AG10803 (cell line): ENCODE measurements at regions not wholly inside any gene's neighbourhood (a gene's known extent, or its start where the extent isn't known, plus 50 kb on each side); places are given as distances from the start of the nearest gene placed in this dataset.
"Not testable (repeated sequence)": the region's sequence is repeated elsewhere in the genome, so short reads cannot be mapped to it uniquely, and the experiment has no call there.

Source experiments
- DNase-seq: peaks from one replicate; pipeline ENCODE4 v3.0.0; 2010; ENCODE audit warnings: low read depth
- H3K4me3 ChIP-seq: 2 replicates; pipeline ENCODE4 v1.5.1; 2011; ENCODE audit warnings: mild to moderate bottlenecking, low read length, control low read depth
- CTCF ChIP-seq: conservative IDR thresholded peaks from 2 replicates; pipeline ENCODE4 v1.5.1; 2011; ENCODE audit warnings: mild to moderate bottlenecking, low read length, control low read depth, inconsistent platforms

DNA sequence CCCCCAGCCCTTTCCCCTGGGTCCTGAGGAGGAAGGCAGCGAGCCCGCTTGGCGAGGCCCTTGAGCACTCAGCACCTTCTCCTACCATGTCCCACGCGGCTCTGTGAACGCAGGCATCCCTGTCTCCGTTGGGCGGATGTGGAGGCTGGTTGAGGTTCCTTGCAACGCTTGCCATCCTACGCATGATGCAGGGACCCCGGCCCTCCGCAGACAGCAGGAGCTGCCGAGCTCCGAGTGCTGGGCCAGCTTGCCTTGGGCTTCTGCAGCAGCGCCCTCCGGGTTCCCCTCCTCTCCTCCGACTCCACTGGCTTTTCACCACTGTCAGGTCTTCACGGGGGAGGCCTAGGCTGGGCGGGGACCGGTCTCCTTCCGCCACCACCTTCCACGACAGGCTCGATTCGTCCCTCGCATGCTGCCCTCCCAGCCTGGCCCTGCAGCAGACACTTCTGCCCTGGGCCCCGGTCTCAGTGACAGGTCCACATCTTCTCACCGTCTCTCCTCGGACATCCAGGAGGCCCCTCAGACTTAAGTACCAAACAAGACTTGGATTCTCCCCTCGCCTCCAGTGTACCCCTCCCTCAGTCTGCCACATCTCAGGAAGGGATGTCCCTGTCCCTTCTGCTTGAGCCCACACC is 67.6 kb upstream of the HGFAC start:
- TF ChIP-seq CTCF = no peak
- no peak for DNase-seq
- no peak overlapping the region for H3K4me3 ChIP-seq

GRCh38 chr4:3374667-3375066 is 67.1 kb upstream of the HGFAC start:
- H3K4me3 ChIP-seq = no peak overlapping the region
- DNase-seq = no peak
- TF ChIP-seq CTCF = no peak

DNA sequence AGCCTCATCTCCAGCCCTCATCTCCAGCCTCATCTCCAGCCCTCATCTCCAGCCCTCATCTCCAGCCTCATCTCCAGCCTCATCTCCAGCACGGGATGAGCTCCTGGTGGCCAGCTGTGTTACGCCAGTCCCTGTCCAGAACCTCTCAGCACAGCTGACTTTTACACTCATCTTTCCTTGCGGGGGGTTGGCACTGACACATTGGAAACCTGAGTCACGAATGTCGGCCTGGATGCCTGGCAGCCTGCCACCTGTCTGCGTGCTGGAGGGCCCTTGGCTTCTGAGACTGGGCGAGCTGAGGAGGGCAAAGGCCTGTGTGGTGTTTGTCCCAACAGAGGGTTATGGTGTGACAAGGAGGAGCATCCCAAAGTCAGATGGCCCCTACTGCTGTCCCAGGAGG is 66.1 kb upstream of the HGFAC start:
- H3K4me3 ChIP-seq = no peak overlapping the region
- peak; percentile 16; the same call in 1 of the 2 replicates for TF ChIP-seq CTCF
- DNase-seq = peak; percentile 89

- no peak overlapping the region for H3K4me3 ChIP-seq
- DNase-seq = no peak
- no peak for TF ChIP-seq CTCF
Measured at GRCh38 chr4:3376266-3376665, 65.5 kb upstream of the HGFAC start.

GRCh38 chr4:3377557-3377956 is 64.2 kb upstream of the HGFAC start:
- TF ChIP-seq CTCF = no peak
- no peak overlapping the region for H3K4me3 ChIP-seq
- DNase-seq = no peak

DNA sequence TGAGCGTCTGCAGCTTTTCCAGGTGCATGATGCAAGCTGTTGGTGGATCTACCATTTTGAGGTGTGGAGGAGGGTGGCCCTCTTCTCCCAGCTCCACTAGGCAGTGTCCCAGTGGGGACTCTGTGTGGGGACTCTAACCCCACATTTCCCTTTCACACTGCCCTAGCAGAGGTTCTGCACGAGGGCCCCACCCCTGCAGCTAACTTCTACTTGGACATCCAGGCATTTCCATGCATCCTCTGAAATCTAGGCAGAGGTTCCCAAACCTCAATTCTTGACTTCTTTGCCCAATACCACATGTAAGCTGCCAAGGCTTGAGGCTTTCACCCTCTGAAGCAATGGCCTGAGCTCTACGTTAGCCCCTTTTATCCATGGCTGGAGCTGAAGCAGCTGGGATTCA is 61.4 kb upstream of the HGFAC start:
- not testable (repeated sequence) for H3K4me3 ChIP-seq, DNase-seq

DNA sequence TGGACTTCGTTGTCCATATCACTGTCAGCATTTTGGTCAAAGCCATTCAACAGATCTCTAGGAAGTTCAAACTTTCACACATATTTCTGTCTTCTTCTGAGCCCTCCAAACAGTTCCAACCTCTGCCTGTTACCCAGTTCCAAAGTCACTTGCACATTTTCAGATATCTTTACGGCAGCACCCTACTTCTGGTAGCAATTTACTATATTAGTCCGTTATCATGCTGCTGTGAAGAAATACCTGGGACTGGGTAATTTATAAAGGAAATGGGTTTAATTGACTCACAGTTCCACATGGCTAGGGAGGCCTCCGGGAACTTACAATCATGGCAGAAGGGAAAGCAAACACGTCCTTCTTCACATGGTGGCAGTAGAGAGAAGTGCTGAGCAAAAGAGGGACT is 60.6 kb upstream of the HGFAC start:
- not testable (repeated sequence) for DNase-seq, H3K4me3 ChIP-seq

- DNase-seq = no peak
- TF ChIP-seq CTCF = no peak
- no peak overlapping the region for H3K4me3 ChIP-seq
Measured at GRCh38 chr4:3382251-3382650, 59.5 kb upstream of the HGFAC start.
